ENCODE measurements at regions not wholly inside any gene's neighbourhood (a gene's known extent, or its start where the extent isn't known, plus 50 kb on each side); places are given as distances from the start of the nearest gene placed in this dataset.

GRCh38 chr5:71806711-71807110 is 87.6 kb downstream of the CARTPT start:
- H3K27ac ChIP-seq (ENCODE audit: low read depth, low read length, poor library complexity, severe bottlenecking): no peak overlapping the region
- no TSS peak for BruUV-seq (replicated peaks)
- CTCF ChIA-PET: no interaction called here
- intact Hi-C loops (cut with micrococcal nuclease; ENCODE audit: unreplicated experiment): no loop called here
- POLR2A ChIA-PET (ENCODE audit: low non-redundant PET): no interaction called here
- TF ChIP-seq EZH2 (IDR thresholded peaks at IDR 0.05; ENCODE audit: borderline replicate concordance, low read depth, low read length, poor library complexity, severe bottlenecking) (no peak), CTCF (conservative IDR thresholded peaks at IDR 0.05; ENCODE audit: low read depth, low read length) (no peak)
- no peaks in the 10 kb centered on the region for H3K9me3 ChIP-seq (ENCODE audit: low read depth, low read length, poor library complexity, severe bottlenecking)
- H3K27me3 ChIP-seq (replicated peaks; ENCODE audit: insufficient read depth, low read depth, low read length, poor library complexity): peaks cover 61% of the 10 kb centered on the region
- no peak overlapping the region for H3K4me3 ChIP-seq (ENCODE audit: low read depth, low read length, poor library complexity, severe bottlenecking)
- no peaks in the 10 kb centered on the region for H3K36me3 ChIP-seq (ENCODE audit: insufficient read depth, low read length, poor library complexity, severe bottlenecking)
- H3K4me1 ChIP-seq (ENCODE audit: insufficient read depth, low read length, poor library complexity, severe bottlenecking): no peaks in the 10 kb centered on the region
- no peak for DNase-seq (ENCODE audit: low spot score)

GRCh38 chr5:71807909-71808308 is 88.8 kb downstream of the CARTPT start:
- H3K36me3 ChIP-seq (ENCODE audit: insufficient read depth, low read length, poor library complexity, severe bottlenecking): no peaks in the 10 kb centered on the region
- DNase-seq (ENCODE audit: low spot score): no peak
- CTCF ChIA-PET: no interaction called here
- no peak overlapping the region for H3K4me3 ChIP-seq (ENCODE audit: low read depth, low read length, poor library complexity, severe bottlenecking)
- intact Hi-C loops (cut with micrococcal nuclease; ENCODE audit: unreplicated experiment): no loop called here
- no TSS peak for BruUV-seq (replicated peaks)
- no peak overlapping the region for H3K27ac ChIP-seq (ENCODE audit: low read depth, low read length, poor library complexity, severe bottlenecking)
- POLR2A ChIA-PET (ENCODE audit: low non-redundant PET): no interaction called here
- H3K4me1 ChIP-seq (ENCODE audit: insufficient read depth, low read length, poor library complexity, severe bottlenecking): no peaks in the 10 kb centered on the region
- no peaks in the 10 kb centered on the region for H3K9me3 ChIP-seq (ENCODE audit: low read depth, low read length, poor library complexity, severe bottlenecking)
- H3K27me3 ChIP-seq (replicated peaks; ENCODE audit: insufficient read depth, low read depth, low read length, poor library complexity): peaks cover 49% of the 10 kb centered on the region
- TF ChIP-seq EZH2 (IDR thresholded peaks at IDR 0.05; ENCODE audit: borderline replicate concordance, low read depth, low read length, poor library complexity, severe bottlenecking) (no peak), CTCF (conservative IDR thresholded peaks at IDR 0.05; ENCODE audit: low read depth, low read length) (no peak)

GRCh38 chr5:71809446-71809845 is 90.4 kb downstream of the CARTPT start:
- Histone ChIP-seq H3K9me3 (ENCODE audit: low read depth, low read length, poor library complexity, severe bottlenecking) (no peaks in the 10 kb centered on the region), H3K4me1 (ENCODE audit: insufficient read depth, low read length, poor library complexity, severe bottlenecking) (no peaks in the 10 kb centered on the region), H3K4me3 (ENCODE audit: low read depth, low read length, poor library complexity, severe bottlenecking) (no peak overlapping the region), H3K27me3 (replicated peaks; ENCODE audit: insufficient read depth, low read depth, low read length, poor library complexity) (peaks cover 33% of the 10 kb centered on the region), H3K27ac (ENCODE audit: low read depth, low read length, poor library complexity, severe bottlenecking) (no peak overlapping the region), H3K36me3 (ENCODE audit: insufficient read depth, low read length, poor library complexity, severe bottlenecking) (no peaks in the 10 kb centered on the region)
- ChIA-PET CTCF (no interaction called here), POLR2A (ENCODE audit: low non-redundant PET) (no interaction called here)
- intact Hi-C loops (cut with micrococcal nuclease; ENCODE audit: unreplicated experiment): no loop called here
- TF ChIP-seq EZH2 (IDR thresholded peaks at IDR 0.05; ENCODE audit: borderline replicate concordance, low read depth, low read length, poor library complexity, severe bottlenecking): no peak
- TF ChIP-seq CTCF (conservative IDR thresholded peaks at IDR 0.05; ENCODE audit: low read depth, low read length): no peak
- no TSS peak for BruUV-seq (replicated peaks)
- no peak for DNase-seq (ENCODE audit: low spot score)
